ENCODE measurements at regions not wholly inside any gene's neighbourhood (a gene's known extent, or its start where the extent isn't known, plus 50 kb on each side); places are given as distances from the start of the nearest gene placed in this dataset.

DNA sequence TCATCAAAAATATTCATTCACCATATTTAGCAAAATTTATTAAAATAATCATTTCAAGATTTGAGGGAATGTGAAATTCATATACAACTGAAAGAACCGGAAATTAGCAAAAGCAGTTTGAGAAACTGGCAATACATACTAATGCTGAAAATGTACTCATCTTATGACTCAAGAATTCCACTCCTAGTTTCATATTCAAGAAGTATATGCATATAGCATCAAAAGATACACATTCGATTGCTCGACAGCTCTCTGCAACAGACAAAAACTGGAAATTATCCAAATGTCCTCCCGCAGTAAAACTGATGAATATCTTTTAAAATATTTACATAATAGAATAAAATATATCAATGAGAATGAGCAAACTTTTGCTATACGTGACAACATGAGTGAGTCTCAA, 189.2 kb upstream of the MGAT4C start:
- Histone ChIP-seq H3K4me3 (no peak overlapping the region), H3K27me3 (no peaks in the 10 kb centered on the region), H3K27ac (no peak overlapping the region), H3K4me1 (no peaks in the 10 kb centered on the region), H3K36me3 (no peaks in the 10 kb centered on the region), H3K9me3 (no peaks in the 10 kb centered on the region)
- intact Hi-C loops (cut with DNase I; ENCODE audit: low total_unique reads) (no loop called here), in situ Hi-C loops (cut with MboI; ENCODE audit: low pct_ligation_motif_present in 1 of 4, low pct_unique_long_range_greater_than_20kb in 1 of 4, low sequenced_read_pairs in 3 of 4) (no loop called here)
- TF ChIP-seq POLR2AphosphoS5 (IDR thresholded peaks at IDR 0.05): no peak
- TF ChIP-seq EP300 (IDR thresholded peaks at IDR 0.05; ENCODE audit: low read depth): no peak
- TF ChIP-seq, protein P1, sequence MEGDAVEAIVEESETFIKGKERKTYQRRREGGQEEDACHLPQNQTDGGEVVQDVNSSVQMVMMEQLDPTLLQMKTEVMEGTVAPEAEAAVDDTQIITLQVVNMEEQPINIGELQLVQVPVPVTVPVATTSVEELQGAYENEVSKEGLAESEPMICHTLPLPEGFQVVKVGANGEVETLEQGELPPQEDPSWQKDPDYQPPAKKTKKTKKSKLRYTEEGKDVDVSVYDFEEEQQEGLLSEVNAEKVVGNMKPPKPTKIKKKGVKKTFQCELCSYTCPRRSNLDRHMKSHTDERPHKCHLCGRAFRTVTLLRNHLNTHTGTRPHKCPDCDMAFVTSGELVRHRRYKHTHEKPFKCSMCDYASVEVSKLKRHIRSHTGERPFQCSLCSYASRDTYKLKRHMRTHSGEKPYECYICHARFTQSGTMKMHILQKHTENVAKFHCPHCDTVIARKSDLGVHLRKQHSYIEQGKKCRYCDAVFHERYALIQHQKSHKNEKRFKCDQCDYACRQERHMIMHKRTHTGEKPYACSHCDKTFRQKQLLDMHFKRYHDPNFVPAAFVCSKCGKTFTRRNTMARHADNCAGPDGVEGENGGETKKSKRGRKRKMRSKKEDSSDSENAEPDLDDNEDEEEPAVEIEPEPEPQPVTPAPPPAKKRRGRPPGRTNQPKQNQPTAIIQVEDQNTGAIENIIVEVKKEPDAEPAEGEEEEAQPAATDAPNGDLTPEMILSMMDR (IDR thresholded peaks at IDR 0.05): no peak
- no peak for TF ChIP-seq POLR2A (IDR thresholded peaks at IDR 0.05)
- 56 to 63% methylated on average over 5 of the region's 5 CpGs for WGBS, 2 donors (ENCODE audit: low coverage in 1 of 2)
- no peak for DNase-seq

DNA sequence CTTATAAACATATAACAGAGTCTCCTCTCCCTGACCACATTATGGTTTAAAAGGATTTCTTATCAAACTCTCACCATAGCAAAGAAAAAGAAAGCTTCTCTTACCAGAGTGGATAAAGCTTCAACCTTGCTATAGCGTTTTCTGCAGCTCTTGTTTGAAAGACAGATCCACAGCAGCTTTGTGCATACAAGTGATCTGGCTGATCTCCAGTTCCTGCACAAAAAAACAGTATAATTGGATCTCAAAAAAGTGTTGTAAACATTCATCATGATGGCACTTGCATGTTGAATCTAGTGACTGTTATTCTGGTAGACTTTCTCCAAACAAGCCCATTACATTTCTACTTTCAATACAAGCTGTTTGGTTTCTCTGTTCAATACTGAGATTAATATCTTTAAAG, 178.9 kb upstream of the MGAT4C start:
- no peaks in the 10 kb centered on the region for H3K9me3 ChIP-seq
- no peaks in the 10 kb centered on the region for H3K27me3 ChIP-seq
- intact Hi-C loops (cut with DNase I; ENCODE audit: low total_unique reads) (no loop called here), in situ Hi-C loops (cut with MboI; ENCODE audit: low pct_ligation_motif_present in 1 of 4, low pct_unique_long_range_greater_than_20kb in 1 of 4, low sequenced_read_pairs in 3 of 4) (no loop called here)
- no peak for DNase-seq
- WGBS, 2 donors (ENCODE audit: low coverage in 1 of 2): 32 to 44% methylated on average over 1 of the region's 1 CpG
- TF ChIP-seq, protein P1 (IDR thresholded peaks at IDR 0.05): no peak
- TF ChIP-seq POLR2A (IDR thresholded peaks at IDR 0.05) (no peak), EP300 (IDR thresholded peaks at IDR 0.05; ENCODE audit: low read depth) (no peak), POLR2AphosphoS5 (IDR thresholded peaks at IDR 0.05) (no peak)
- no peak overlapping the region for H3K27ac ChIP-seq
- H3K36me3 ChIP-seq: no peaks in the 10 kb centered on the region
- no peaks in the 10 kb centered on the region for H3K4me1 ChIP-seq
- no peak overlapping the region for H3K4me3 ChIP-seq

DNA sequence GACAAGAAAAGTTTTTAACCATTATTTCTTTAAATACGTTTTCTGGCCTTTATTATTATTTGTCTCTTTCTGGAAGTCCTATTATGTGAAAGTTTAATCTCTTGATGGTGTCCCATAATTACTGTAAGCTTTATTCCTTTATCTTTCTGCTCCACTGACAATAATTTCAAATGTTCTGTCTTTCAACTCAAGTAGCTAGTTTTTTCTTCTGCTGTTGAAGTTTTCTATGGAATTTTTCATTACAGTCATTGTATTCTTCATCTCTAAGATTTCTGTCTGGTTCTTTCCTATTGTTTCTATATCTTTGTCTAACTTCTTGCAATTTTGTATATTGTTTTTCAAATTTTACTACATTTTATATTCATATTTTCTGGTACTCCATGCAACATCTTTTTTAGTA, 173.6 kb upstream of the MGAT4C start:
- Histone ChIP-seq H3K27ac (no peak overlapping the region), H3K36me3 (no peaks in the 10 kb centered on the region), H3K4me1 (no peaks in the 10 kb centered on the region), H3K27me3 (no peaks in the 10 kb centered on the region), H3K4me3 (no peak overlapping the region), H3K9me3 (no peaks in the 10 kb centered on the region)
- TF ChIP-seq, protein P1 (IDR thresholded peaks at IDR 0.05): no peak
- TF ChIP-seq EP300 (IDR thresholded peaks at IDR 0.05; ENCODE audit: low read depth) (no peak), POLR2AphosphoS5 (IDR thresholded peaks at IDR 0.05) (no peak), POLR2A (IDR thresholded peaks at IDR 0.05) (no peak)
- intact Hi-C loops (cut with DNase I; ENCODE audit: low total_unique reads): no loop called here
- in situ Hi-C loops (cut with MboI; ENCODE audit: low pct_ligation_motif_present in 1 of 4, low pct_unique_long_range_greater_than_20kb in 1 of 4, low sequenced_read_pairs in 3 of 4): no loop called here
- no peak for DNase-seq
- WGBS, 2 donors (ENCODE audit: low coverage in 1 of 2): 57 to 67% methylated on average over 1 of the region's 1 CpG

DNA sequence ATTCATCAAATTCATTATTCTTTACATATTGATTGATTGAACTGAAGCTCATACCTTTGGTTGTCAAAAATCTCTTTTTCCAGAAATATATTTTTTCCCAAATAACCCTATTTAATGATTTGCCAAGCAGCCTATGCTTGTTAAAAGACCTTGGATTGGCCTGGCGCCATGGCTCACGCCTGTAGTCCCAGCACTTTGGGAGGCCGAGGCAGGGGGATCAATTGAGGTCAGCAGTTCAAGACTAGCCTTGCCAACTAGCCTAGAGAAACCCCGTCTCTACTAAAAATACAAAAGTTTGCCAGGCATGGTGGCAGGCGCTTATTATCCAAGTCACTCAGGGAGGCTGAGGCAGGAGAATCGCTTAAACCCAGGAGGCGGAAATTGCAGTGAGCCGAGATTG, 165.1 kb upstream of the MGAT4C start:
- intact Hi-C loops (cut with DNase I; ENCODE audit: low total_unique reads) (no loop called here), in situ Hi-C loops (cut with MboI; ENCODE audit: low pct_ligation_motif_present in 1 of 4, low pct_unique_long_range_greater_than_20kb in 1 of 4, low sequenced_read_pairs in 3 of 4) (no loop called here)
- H3K27ac ChIP-seq: no peak overlapping the region
- H3K27me3 ChIP-seq: no peaks in the 10 kb centered on the region
- TF ChIP-seq POLR2A (IDR thresholded peaks at IDR 0.05): no peak
- TF ChIP-seq POLR2AphosphoS5 (IDR thresholded peaks at IDR 0.05): no peak
- TF ChIP-seq, protein P1 (IDR thresholded peaks at IDR 0.05): no peak
- no peak for TF ChIP-seq EP300 (IDR thresholded peaks at IDR 0.05; ENCODE audit: low read depth)
- H3K4me3 ChIP-seq: no peak overlapping the region
- no peaks in the 10 kb centered on the region for H3K4me1 ChIP-seq
- WGBS, 2 donors (ENCODE audit: low coverage in 1 of 2): 89 to 90% methylated on average over 5 to 8 of the region's 8 CpGs
- no peaks in the 10 kb centered on the region for H3K9me3 ChIP-seq
- H3K36me3 ChIP-seq: no peaks in the 10 kb centered on the region
- no peak for DNase-seq

Data from transverse colon (tissue), 4 donors.